Liver (tissue), 3 donors: ENCODE measurements at regions not wholly inside any gene's neighbourhood (a gene's known extent, or its start where the extent isn't known, plus 50 kb on each side); places are given as distances from the start of the nearest gene placed in this dataset.

Experiments used
- ATF3 ChIP-seq: IDR thresholded peaks from 2 replicates; pipeline ENCODE4 v1.6.1; 2016; ENCODE audit warnings: antibody characterized with exemption
- CTCF ChIP-seq: fragments of 150-350 bp; IDR thresholded peaks from 2 replicates; pipeline ENCODE4 v1.5.1; 2017; ENCODE audit warnings: improper control_type of control experiment, low read depth, low read length; ENCODE audit not compliant: missing input control
- JUND ChIP-seq, 2 donors: IDR thresholded peaks; 2 replicates each; pipeline ENCODE4 v1.6.1; 2016; ENCODE audit warnings: antibody characterized with exemption in 2 of 2
- MAX ChIP-seq: IDR thresholded peaks from 2 replicates; pipeline ENCODE4 v1.6.1; 2016; ENCODE audit warnings: antibody characterized with exemption
- NR2F2 ChIP-seq: IDR thresholded peaks from 2 replicates; pipeline ENCODE4 v1.6.1; 2016; ENCODE audit warnings: antibody characterized with exemption
- RAD21 ChIP-seq, 2 donors: IDR thresholded peaks; 2 replicates each; pipeline ENCODE4 v1.6.1; 2016; ENCODE audit warnings: antibody characterized with exemption in 2 of 2, mild to moderate bottlenecking in 2 of 2
- SP1 ChIP-seq: IDR thresholded peaks from 2 replicates; pipeline ENCODE4 v1.6.1; 2018; ENCODE audit warnings: antibody characterized with exemption, mild to moderate bottlenecking
- TAF1 ChIP-seq: conservative IDR thresholded peaks from 2 replicates; pipeline ENCODE4 v1.6.1; 2016; ENCODE audit warnings: antibody characterized with exemption, mild to moderate bottlenecking
- donor health status: healthy.
- donor health status: healthy.

GRCh38 chr5:28766565-28767158, 1728.3 kb upstream of the CDH9 start:
- no peak for TF ChIP-seq MAX
- peak; percentile 41 for TF ChIP-seq CTCF
- TF ChIP-seq SP1 = no peak
- peak; percentile 78 to 80 for TF ChIP-seq RAD21 (IDR thresholded peaks at IDR 0.05)
- TF ChIP-seq JUND (IDR thresholded peaks at IDR 0.05) = no peak
- no peak for TF ChIP-seq NR2F2
- no peak for TF ChIP-seq ATF3
- TF ChIP-seq TAF1 = no peak
